SKM-1 (cell line): ENCODE measurements at regions not wholly inside any gene's neighbourhood (a gene's known extent, or its start where the extent isn't known, plus 50 kb on each side); places are given as distances from the start of the nearest gene placed in this dataset.
"Not testable (repeated sequence)": the region's sequence is repeated elsewhere in the genome, so short reads cannot be mapped to it uniquely, and the experiment has no call there.

Experiments
- DNase-seq: peaks from one replicate; lab custom pipeline; 2025; ENCODE audit not compliant: unreplicated experiment; lab: John Stamatoyannopoulos, UW

- DNase-seq: no peak
These were observed 50.3 kb upstream of the TMC1 start for GRCh38 chr9:72471096-72471495.

- DNase-seq: no peak
These were observed 53.4 kb upstream of the TMC1 start for GRCh38 chr9:72467766-72468738.

- no peak for DNase-seq
These were observed 55.8 kb upstream of the TMC1 start for GRCh38 chr9:72465593-72465984.

- DNase-seq: peak; percentile 40
These were observed 56.4 kb upstream of the TMC1 start for GRCh38 chr9:72464857-72465592.

GRCh38 chr9:72462340-72462739 lies 59.1 kb upstream of the TMC1 start:
- no peak for DNase-seq

GRCh38 chr9:72460342-72461312 lies 60.8 kb upstream of the TMC1 start:
- no peak for DNase-seq

- DNase-seq: no peak
These were observed 62.1 kb upstream of the TMC1 start for GRCh38 chr9:72459308-72459707.

- DNase-seq: no peak
These were observed 63.3 kb upstream of the TMC1 start for GRCh38 chr9:72458153-72458552.

- DNase-seq: no peak
These were observed 64.0 kb upstream of the TMC1 start for GRCh38 chr9:72457366-72457765.

GRCh38 chr9:72454871-72455491 lies 66.4 kb upstream of the TMC1 start:
- no peak for DNase-seq

GRCh38 chr9:72453797-72454196 lies 67.6 kb upstream of the TMC1 start:
- DNase-seq: no peak

- DNase-seq: not testable (repeated sequence)
These were observed 75.2 kb upstream of the TMC1 start for GRCh38 chr9:72446241-72446640.

GRCh38 chr9:72445306-72445995 lies 76.0 kb upstream of the TMC1 start:
- DNase-seq: no peak

GRCh38 chr9:72444435-72444834 lies 77.0 kb upstream of the TMC1 start:
- no peak for DNase-seq

- peak; percentile 32 for DNase-seq
These were observed 77.6 kb upstream of the TMC1 start for GRCh38 chr9:72443855-72444254.

GRCh38 chr9:72441848-72442607 lies 77.0 kb upstream of the ZFAND5 start:
- no peak for DNase-seq

- DNase-seq: no peak
These were observed 76.2 kb upstream of the ZFAND5 start for GRCh38 chr9:72440992-72441847.

- no peak for DNase-seq
These were observed 75.4 kb upstream of the ZFAND5 start for GRCh38 chr9:72440378-72440777.
